Mammary epithelial cell (primary cell): ENCODE measurements at regions not wholly inside any gene's neighbourhood (a gene's known extent, or its start where the extent isn't known, plus 50 kb on each side); places are given as distances from the start of the nearest gene placed in this dataset.

Source experiments
- EZH2 ChIP-seq: IDR thresholded peaks from 2 replicates; pipeline ENCODE4 v1.6.1; 2012; ENCODE audit warnings: low read length, inconsistent platforms, borderline replicate concordance
- TF ChIP-seq, protein P1 (sequence below), 2 donors: IDR thresholded peaks in 1 of 2; conservative IDR thresholded peaks in 1 of 2; 2 replicates each; pipeline ENCODE4 v1.5.1; 2011 to 2012; ENCODE audit warnings: inconsistent platforms in 2 of 2, low read length in 2 of 2, mild to moderate bottlenecking in 2 of 2, control low read depth in 1 of 2, low read depth in 1 of 2; ENCODE audit not compliant: insufficient read depth in 1 of 2; ENCODE audit errors: extremely low read depth in 1 of 2

GRCh38 chr4:125992891-125993290 lies 678.1 kb downstream of the FAT4 start:
- TF ChIP-seq, protein P1, sequence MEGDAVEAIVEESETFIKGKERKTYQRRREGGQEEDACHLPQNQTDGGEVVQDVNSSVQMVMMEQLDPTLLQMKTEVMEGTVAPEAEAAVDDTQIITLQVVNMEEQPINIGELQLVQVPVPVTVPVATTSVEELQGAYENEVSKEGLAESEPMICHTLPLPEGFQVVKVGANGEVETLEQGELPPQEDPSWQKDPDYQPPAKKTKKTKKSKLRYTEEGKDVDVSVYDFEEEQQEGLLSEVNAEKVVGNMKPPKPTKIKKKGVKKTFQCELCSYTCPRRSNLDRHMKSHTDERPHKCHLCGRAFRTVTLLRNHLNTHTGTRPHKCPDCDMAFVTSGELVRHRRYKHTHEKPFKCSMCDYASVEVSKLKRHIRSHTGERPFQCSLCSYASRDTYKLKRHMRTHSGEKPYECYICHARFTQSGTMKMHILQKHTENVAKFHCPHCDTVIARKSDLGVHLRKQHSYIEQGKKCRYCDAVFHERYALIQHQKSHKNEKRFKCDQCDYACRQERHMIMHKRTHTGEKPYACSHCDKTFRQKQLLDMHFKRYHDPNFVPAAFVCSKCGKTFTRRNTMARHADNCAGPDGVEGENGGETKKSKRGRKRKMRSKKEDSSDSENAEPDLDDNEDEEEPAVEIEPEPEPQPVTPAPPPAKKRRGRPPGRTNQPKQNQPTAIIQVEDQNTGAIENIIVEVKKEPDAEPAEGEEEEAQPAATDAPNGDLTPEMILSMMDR (conservative IDR thresholded peaks at IDR 0.05 in 1 of 2, IDR thresholded peaks at IDR 0.05 in 1 of 2; ENCODE audit: extremely low read depth in 1 of 2, insufficient read depth in 1 of 2, low read depth in 1 of 2, low read length in 2 of 2), result no peak
- TF ChIP-seq EZH2, result no peak
